Urinary bladder (tissue), 3 donors: ENCODE measurements at regions not wholly inside any gene's neighbourhood (a gene's known extent, or its start where the extent isn't known, plus 50 kb on each side); places are given as distances from the start of the nearest gene placed in this dataset.
"Not testable (repeated sequence)": the region's sequence is repeated elsewhere in the genome, so short reads cannot be mapped to it uniquely, and the experiment has no call there.

ENCODE experiments used
- DNase-seq: peaks from one replicate; pipeline ENCODE4 v3.0.0-alpha.2; 2015; ENCODE audit errors: extremely low spot score
- H3K27ac ChIP-seq: one replicate; pipeline ENCODE4 v1.5.1; 2013; ENCODE audit warnings: low read depth, mild to moderate bottlenecking, moderate library complexity
- H3K36me3 ChIP-seq: one replicate; pipeline ENCODE4 v1.6.1; 2013; ENCODE audit warnings: mild to moderate bottlenecking, moderate library complexity; ENCODE audit not compliant: insufficient read depth
- H3K4me1 ChIP-seq: one replicate; pipeline ENCODE4 v1.6.1; 2013; ENCODE audit warnings: mild to moderate bottlenecking, moderate library complexity; ENCODE audit not compliant: insufficient read depth
- H3K4me3 ChIP-seq: one replicate; pipeline ENCODE4 v1.5.1; 2013; ENCODE audit warnings: low read depth, low read length
- WGBS: extraction: QIAGEN DNeasy Blood & Tissue Kit; methylation state at CpG from one replicate; pipeline ENCODE4 v1.1.7; 2013; 5-methylcytosine and 5-hydroxymethylcytosine counted together
- donor health status: healthy with polysubstance abuse.
- donor health status: healthy.

DNA sequence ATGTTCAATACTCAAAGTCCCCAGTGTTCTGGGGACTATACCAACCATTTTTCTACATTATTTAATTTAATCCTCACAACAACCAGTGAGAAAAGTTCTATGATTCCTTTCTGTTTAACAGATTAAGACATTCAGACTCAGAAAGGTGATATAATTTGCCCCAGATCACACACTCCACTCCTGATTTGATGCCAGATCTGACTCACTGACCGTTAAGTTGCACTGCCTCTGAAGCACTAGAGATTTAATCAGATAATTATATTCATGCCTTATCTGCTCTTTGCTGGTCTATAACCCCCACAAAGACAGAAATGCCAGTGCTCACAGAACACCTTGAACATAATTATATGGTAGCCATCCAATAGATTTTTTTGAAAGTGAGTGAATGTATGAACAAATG, 501.0 kb downstream of the IGSF11 start:
- Histone ChIP-seq H3K4me1 (no peaks in the 10 kb centered on the region), H3K4me3 (no peak overlapping the region), H3K27ac (no peak overlapping the region), H3K36me3 (no peaks in the 10 kb centered on the region)
- WGBS = 56% methylated on average over 1 of the region's 1 CpG
- no peak for DNase-seq

- H3K4me3 ChIP-seq = no peak overlapping the region
- WGBS = 0% methylated on average over 2 of the region's 2 CpGs
- no peak for DNase-seq
- no peaks in the 10 kb centered on the region for H3K36me3 ChIP-seq
- H3K4me1 ChIP-seq = no peaks in the 10 kb centered on the region
- H3K27ac ChIP-seq = no peak overlapping the region
Observed at GRCh38 chr3:118534519-118534918, 500.1 kb downstream of the IGSF11 start.

DNA sequence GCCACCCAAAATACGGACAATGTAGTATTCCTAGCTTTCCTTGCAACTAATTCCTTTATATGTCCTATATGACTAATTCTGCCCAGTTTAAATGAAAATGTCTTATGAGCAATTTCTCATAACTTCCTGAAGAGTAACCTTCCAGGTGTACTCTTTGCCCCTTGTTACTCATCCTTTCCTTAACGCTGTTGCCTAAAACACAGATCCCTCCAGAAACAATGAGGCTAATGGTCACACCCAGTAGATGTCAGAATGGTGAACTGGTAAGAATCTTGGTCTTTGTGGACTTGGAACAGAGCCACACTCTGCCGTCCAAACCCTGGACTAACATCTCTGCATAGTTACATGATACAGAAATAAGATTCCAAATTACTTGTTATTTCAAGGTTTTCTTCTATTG, 497.9 kb downstream of the IGSF11 start:
- no peaks in the 10 kb centered on the region for H3K36me3 ChIP-seq
- no peak overlapping the region for H3K4me3 ChIP-seq
- H3K27ac ChIP-seq = no peak overlapping the region
- no peaks in the 10 kb centered on the region for H3K4me1 ChIP-seq
- DNase-seq = no peak
- whole genome bisulfite sequencing = 69% methylated on average over 3 of the region's 3 CpGs

GRCh38 chr3:118537454-118537853, 497.2 kb downstream of the IGSF11 start:
- Histone ChIP-seq H3K27ac (no peak overlapping the region), H3K36me3 (no peaks in the 10 kb centered on the region), H3K4me3 (no peak overlapping the region), H3K4me1 (no peaks in the 10 kb centered on the region)
- 97% methylated on average over 2 of the region's 2 CpGs for WGBS
- no peak for DNase-seq

GRCh38 chr3:118538187-118538586, 496.5 kb downstream of the IGSF11 start:
- H3K36me3 ChIP-seq = no peaks in the 10 kb centered on the region
- H3K4me1 ChIP-seq = no peaks in the 10 kb centered on the region
- 96% methylated on average over 1 of the region's 1 CpG for WGBS
- DNase-seq = no peak
- no peak overlapping the region for H3K27ac ChIP-seq
- no peak overlapping the region for H3K4me3 ChIP-seq

DNA sequence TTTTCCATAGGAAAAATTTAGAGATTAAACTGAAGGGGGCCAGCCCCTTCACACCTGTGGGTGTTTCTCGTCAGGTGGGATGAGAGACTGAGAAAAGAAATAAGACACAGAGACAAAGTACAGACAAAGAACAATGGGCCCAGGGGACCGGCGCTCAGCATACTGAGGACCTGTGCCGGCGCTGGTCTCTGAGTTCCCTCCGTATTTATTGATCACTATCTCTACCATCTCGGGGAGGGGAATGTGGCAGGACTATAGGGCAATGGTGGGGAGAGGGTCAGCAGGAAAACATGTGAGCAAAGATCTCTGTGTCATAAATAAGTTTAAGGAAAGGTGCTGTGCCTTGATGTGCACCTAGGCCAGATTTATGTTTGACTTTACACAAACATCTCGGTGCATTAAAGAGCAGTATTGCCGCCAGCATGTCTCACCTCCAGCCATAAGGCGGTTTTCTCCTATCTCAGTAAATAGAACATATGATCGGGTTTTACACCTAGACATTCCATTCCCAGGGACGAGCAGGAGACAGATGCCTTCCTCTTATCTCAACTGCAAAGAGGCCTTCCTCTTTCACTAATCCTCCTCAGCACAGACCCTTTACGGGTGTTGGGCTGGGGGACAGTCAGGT, 494.7 kb downstream of the IGSF11 start:
- not testable (repeated sequence) for H3K4me1 ChIP-seq, H3K36me3 ChIP-seq, H3K27ac ChIP-seq, DNase-seq, H3K4me3 ChIP-seq
- 79% methylated on average over 13 of the region's 13 CpGs for WGBS

GRCh38 chr3:118540448-118540821, 494.2 kb downstream of the IGSF11 start:
- not testable (repeated sequence) for H3K4me1 ChIP-seq, H3K4me3 ChIP-seq, H3K27ac ChIP-seq, H3K36me3 ChIP-seq
- DNase-seq = peak; percentile 21
- 73% methylated on average over 5 of the region's 5 CpGs for WGBS

- WGBS = 94% methylated on average over 1 of the region's 1 CpG
- no peak for DNase-seq
- Histone ChIP-seq H3K4me3 (no peak overlapping the region), H3K36me3 (no peaks in the 10 kb centered on the region), H3K4me1 (no peaks in the 10 kb centered on the region), H3K27ac (no peak overlapping the region)
Observed at GRCh38 chr3:118540826-118541225, 493.8 kb downstream of the IGSF11 start.

DNA sequence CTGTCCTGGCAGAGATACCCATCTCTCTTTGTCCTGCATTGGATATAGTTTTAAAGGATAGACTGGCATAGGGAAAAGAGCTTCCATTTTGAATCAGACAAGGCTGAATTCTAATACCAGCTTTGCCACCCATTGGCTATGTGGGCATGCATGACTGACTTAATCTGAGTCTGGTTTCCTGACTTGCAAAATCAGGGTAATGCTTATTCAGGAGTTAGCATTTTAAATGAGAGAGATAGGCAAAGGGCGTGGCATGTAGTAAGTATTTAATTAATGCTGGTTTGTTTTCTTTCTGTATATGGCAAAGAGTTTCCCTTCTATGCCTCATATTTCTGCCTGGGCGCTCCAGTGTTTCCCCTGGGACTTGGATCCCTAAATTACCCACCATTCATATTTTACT, 492.9 kb downstream of the IGSF11 start:
- Histone ChIP-seq H3K27ac (no peak overlapping the region), H3K4me1 (no peaks in the 10 kb centered on the region), H3K4me3 (no peak overlapping the region), H3K36me3 (no peaks in the 10 kb centered on the region)
- 91% methylated on average over 2 of the region's 2 CpGs for WGBS
- no peak for DNase-seq

- Histone ChIP-seq H3K4me1 (no peaks in the 10 kb centered on the region), H3K27ac (no peak overlapping the region), H3K36me3 (no peaks in the 10 kb centered on the region), H3K4me3 (no peak overlapping the region)
- 82% methylated on average over 1 of the region's 1 CpG for WGBS
- no peak for DNase-seq
Observed at GRCh38 chr3:118543832-118544231, 490.8 kb downstream of the IGSF11 start.

DNA sequence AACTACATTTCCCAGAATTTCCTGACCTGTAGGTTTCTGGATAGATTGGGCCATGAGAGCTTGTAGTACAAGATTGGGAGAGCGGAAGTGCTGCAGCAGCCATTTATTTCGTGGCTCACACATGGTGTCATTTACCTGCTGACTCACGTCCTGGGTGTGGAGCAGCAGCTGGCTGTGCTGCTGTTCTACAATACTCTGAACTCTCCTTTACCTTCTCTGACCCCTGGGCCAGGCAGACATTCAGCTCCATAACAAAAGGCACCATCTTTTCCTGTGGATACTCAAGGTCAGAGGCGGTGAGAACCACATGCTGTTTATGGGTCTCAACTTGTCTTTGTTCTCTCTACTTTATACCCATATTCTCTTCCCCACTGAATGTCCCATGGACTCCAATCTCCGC, 490.2 kb downstream of the IGSF11 start:
- H3K4me3 ChIP-seq = no peak overlapping the region
- no peak overlapping the region for H3K27ac ChIP-seq
- no peaks in the 10 kb centered on the region for H3K4me1 ChIP-seq
- no peak for DNase-seq
- no peaks in the 10 kb centered on the region for H3K36me3 ChIP-seq
- WGBS = 88% methylated on average over 5 of the region's 5 CpGs

GRCh38 chr3:118548434-118548833, 486.2 kb downstream of the IGSF11 start:
- Histone ChIP-seq H3K27ac (no peak overlapping the region), H3K36me3 (no peaks in the 10 kb centered on the region), H3K4me3 (no peak overlapping the region), H3K4me1 (no peaks in the 10 kb centered on the region)
- DNase-seq = no peak
- WGBS = 80% methylated on average over 4 of the region's 4 CpGs

- H3K27ac ChIP-seq = no peak overlapping the region
- DNase-seq = no peak
- H3K36me3 ChIP-seq = no peaks in the 10 kb centered on the region
- 63% methylated on average over 2 of the region's 2 CpGs for WGBS
- no peak overlapping the region for H3K4me3 ChIP-seq
- no peaks in the 10 kb centered on the region for H3K4me1 ChIP-seq
Observed at GRCh38 chr3:118550122-118550521, 484.5 kb downstream of the IGSF11 start.

DNA sequence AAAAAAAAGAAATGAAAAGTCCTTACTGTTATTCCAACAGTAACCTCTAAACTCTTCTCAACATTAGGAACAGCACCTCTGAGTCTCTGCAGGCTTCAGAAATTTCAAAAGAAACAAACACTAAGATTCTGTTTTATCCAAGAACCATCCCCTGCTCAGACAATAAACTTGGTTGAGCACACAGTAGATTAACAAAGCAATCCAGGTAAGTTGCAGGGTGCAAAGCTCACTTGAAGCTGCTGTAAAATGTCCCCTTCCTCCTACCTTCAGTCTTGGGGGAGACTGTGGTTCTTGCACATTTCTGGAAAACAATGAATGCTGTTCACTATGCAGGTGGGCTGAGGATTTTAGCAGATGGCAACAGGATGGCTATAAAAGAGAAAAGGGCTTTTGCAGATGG, 484.1 kb downstream of the IGSF11 start:
- H3K27ac ChIP-seq = no peak overlapping the region
- no peak for DNase-seq
- H3K36me3 ChIP-seq = no peaks in the 10 kb centered on the region
- H3K4me3 ChIP-seq = no peak overlapping the region
- H3K4me1 ChIP-seq = no peaks in the 10 kb centered on the region
